Type B pancreatic cell (in vitro differentiated cells): ENCODE measurements at regions not wholly inside any gene's neighbourhood (a gene's known extent, or its start where the extent isn't known, plus 50 kb on each side); places are given as distances from the start of the nearest gene placed in this dataset.
A peak's percentile ranks its signal among the peaks of the same experiment; 100 is the strongest.

Source experiments
- DNase-seq: peaks from one replicate; pipeline ENCODE4 v3.0.0; 2021; ENCODE audit warnings: mixed read lengths; ENCODE audit not compliant: unreplicated experiment; ENCODE audit errors: extremely low spot score
- H3K27ac Mint-ChIP-seq: 2 replicates; pipeline ENCODE4 v1.8.0; 2021; ENCODE audit warnings: mild to moderate bottlenecking, mixed read lengths
- H3K27me3 Mint-ChIP-seq: 2 replicates; pipeline ENCODE4 v1.8.0; 2021; ENCODE audit warnings: mixed read lengths
- H3K36me3 Mint-ChIP-seq: 2 replicates; pipeline ENCODE4 v1.8.0; 2021; ENCODE audit warnings: mixed read lengths
- H3K4me1 Mint-ChIP-seq: one replicate; pipeline ENCODE4 v1.8.0; 2021; ENCODE audit warnings: mixed read lengths; ENCODE audit not compliant: unreplicated experiment
- H3K4me3 Mint-ChIP-seq: 2 replicates; pipeline ENCODE4 v1.8.0; 2021; ENCODE audit warnings: mild to moderate bottlenecking, mixed read lengths
- H3K9me3 Mint-ChIP-seq: 2 replicates; pipeline ENCODE4 v1.8.0; 2021; ENCODE audit warnings: mixed read lengths
- TF ChIP-seq, protein P1 (sequence below): fragments of 200-600 bp; sonication (generic); conservative IDR thresholded peaks from 2 replicates; pipeline ENCODE4 v1.5.0; 2021; ENCODE audit warnings: antibody characterized with exemption, mild to moderate bottlenecking

- Mint-ChIP-seq H3K27ac (no peak overlapping the region), H3K4me1 (peaks cover 15% of the 10 kb centered on the region), H3K4me3 (peak overlapping the region; percentile 3), H3K27me3 (no peaks in the 10 kb centered on the region), H3K9me3 (no peaks in the 10 kb centered on the region), H3K36me3 (no peaks in the 10 kb centered on the region)
- DNase-seq = no peak
- TF ChIP-seq, protein P1, sequence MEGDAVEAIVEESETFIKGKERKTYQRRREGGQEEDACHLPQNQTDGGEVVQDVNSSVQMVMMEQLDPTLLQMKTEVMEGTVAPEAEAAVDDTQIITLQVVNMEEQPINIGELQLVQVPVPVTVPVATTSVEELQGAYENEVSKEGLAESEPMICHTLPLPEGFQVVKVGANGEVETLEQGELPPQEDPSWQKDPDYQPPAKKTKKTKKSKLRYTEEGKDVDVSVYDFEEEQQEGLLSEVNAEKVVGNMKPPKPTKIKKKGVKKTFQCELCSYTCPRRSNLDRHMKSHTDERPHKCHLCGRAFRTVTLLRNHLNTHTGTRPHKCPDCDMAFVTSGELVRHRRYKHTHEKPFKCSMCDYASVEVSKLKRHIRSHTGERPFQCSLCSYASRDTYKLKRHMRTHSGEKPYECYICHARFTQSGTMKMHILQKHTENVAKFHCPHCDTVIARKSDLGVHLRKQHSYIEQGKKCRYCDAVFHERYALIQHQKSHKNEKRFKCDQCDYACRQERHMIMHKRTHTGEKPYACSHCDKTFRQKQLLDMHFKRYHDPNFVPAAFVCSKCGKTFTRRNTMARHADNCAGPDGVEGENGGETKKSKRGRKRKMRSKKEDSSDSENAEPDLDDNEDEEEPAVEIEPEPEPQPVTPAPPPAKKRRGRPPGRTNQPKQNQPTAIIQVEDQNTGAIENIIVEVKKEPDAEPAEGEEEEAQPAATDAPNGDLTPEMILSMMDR = no peak
These were observed 84.8 kb upstream of the XIRP2 start for GRCh38 chr2:166803373-166804000.

- no peak for DNase-seq
- Mint-ChIP-seq H3K27me3 (no peaks in the 10 kb centered on the region), H3K4me1 (peaks cover 15% of the 10 kb centered on the region), H3K4me3 (no peak overlapping the region), H3K36me3 (no peaks in the 10 kb centered on the region), H3K9me3 (no peaks in the 10 kb centered on the region), H3K27ac (no peak overlapping the region)
- TF ChIP-seq, protein P1 = no peak
These were observed 85.8 kb upstream of the XIRP2 start for GRCh38 chr2:166802475-166802874.

DNA sequence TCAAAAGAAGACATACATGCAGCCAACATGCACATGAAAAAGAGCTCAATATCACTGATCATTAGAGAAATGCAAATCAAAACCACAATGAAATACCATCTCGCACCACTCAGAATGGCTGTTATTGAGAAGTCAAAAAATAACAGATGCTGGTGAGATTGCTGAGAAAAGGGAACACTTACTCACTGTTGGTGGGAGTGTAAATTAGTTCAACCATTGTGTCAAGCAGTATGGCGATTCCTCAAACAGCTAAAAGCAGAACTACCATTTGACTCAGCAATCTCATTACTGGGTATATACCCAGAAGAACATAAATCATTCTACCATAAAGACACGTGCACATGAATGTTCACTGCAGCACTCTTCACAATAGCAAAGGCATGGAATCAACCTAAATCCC, 95.5 kb upstream of the XIRP2 start:
- H3K4me3 Mint-ChIP-seq = no peak overlapping the region
- no peak for DNase-seq
- TF ChIP-seq, protein P1 = no peak
- H3K27me3 Mint-ChIP-seq = no peaks in the 10 kb centered on the region
- no peaks in the 10 kb centered on the region for H3K9me3 Mint-ChIP-seq
- H3K4me1 Mint-ChIP-seq = no peaks in the 10 kb centered on the region
- no peaks in the 10 kb centered on the region for H3K36me3 Mint-ChIP-seq
- no peak overlapping the region for H3K27ac Mint-ChIP-seq

DNA sequence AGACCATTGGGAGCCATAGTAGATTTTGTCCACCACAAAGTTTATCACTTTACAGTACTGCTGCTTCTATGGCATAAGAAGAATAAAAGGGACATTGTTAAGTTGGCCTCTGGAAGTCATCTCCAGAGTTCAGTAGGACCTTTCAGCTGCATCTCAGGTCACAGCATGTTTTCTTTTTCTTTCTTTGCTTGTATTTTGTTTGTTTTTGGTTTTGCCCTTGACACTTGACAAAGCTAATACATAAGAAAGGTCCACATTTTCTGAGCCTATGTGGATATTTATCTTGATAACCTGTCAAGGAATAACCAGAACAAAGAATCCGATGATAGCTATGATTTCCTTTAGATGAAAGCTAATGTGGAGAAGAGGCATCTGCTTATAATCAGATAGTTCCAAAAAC, 101.6 kb upstream of the XIRP2 start:
- TF ChIP-seq, protein P1 = no peak
- H3K4me1 Mint-ChIP-seq = peaks cover 9% of the 10 kb centered on the region
- no peak for DNase-seq
- H3K27me3 Mint-ChIP-seq = no peaks in the 10 kb centered on the region
- no peak overlapping the region for H3K4me3 Mint-ChIP-seq
- H3K27ac Mint-ChIP-seq = no peak overlapping the region
- no peaks in the 10 kb centered on the region for H3K36me3 Mint-ChIP-seq
- H3K9me3 Mint-ChIP-seq = no peaks in the 10 kb centered on the region

DNA sequence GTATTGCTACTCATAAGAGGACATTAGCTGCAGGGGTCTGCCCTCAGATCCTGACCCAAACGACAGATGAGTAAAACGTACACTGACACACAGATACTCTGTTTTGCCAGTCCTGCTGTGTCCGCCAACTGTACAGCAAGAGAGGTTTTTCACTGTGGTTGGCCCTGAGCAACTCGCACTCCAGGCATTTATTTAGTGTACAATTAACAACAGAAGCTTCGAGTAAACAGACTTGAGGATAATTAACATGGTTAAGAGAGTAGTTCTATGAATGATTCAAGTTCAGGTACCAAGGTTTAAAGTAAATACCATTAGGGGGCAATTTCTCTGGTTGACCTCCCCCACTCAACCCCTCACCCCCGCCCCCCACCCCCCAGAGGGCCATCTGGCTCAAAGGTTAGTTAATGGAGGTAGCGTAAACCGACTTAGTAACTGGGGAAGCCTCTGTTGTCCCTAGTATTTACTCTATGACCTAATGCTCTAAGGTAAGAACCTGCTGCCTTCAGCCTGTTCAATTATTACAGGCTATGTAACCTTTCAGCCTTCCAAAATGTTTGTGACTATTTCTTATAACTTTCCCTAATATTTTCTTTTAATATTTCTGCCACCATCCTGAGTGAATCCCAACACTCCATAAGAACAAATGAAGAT, 103.9 kb upstream of the XIRP2 start:
- TF ChIP-seq, protein P1 = no peak
- no peaks in the 10 kb centered on the region for H3K9me3 Mint-ChIP-seq
- peaks cover 14% of the 10 kb centered on the region for H3K4me1 Mint-ChIP-seq
- no peak overlapping the region for H3K4me3 Mint-ChIP-seq
- no peaks in the 10 kb centered on the region for H3K27me3 Mint-ChIP-seq
- H3K36me3 Mint-ChIP-seq = no peaks in the 10 kb centered on the region
- no peak for DNase-seq
- H3K27ac Mint-ChIP-seq = peak overlapping the region; percentile 61
